Hepatocyte (in vitro differentiated cells): ENCODE measurements at regions not wholly inside any gene's neighbourhood (a gene's known extent, or its start where the extent isn't known, plus 50 kb on each side); places are given as distances from the start of the nearest gene placed in this dataset.

Experiments
- DNase-seq: peaks from one replicate; pipeline ENCODE4 v3.0.0-alpha.2; 2016; ENCODE audit warnings: low spot score
- H2AFZ ChIP-seq: fragments of 200-600 bp; sonication (generic); 2 replicates; pipeline ENCODE4 v1.6.0; 2016; ENCODE audit warnings: antibody characterized with exemption, mild to moderate bottlenecking
- H3K27ac ChIP-seq: fragments of 200-600 bp; sonication (generic); 2 replicates; pipeline ENCODE4 v1.5.1; 2016; ENCODE audit warnings: mild to moderate bottlenecking
- H3K27me3 ChIP-seq: fragments of 200-600 bp; sonication (generic); 2 replicates; pipeline ENCODE4 v1.6.1; 2016
- H3K36me3 ChIP-seq: fragments of 200-600 bp; sonication (generic); replicated peaks from 2 replicates; pipeline ENCODE4 v1.5.1; 2016; ENCODE audit warnings: low read depth; ENCODE audit not compliant: insufficient read depth
- H3K4me1 ChIP-seq: fragments of 200-600 bp; sonication (generic); 2 replicates; pipeline ENCODE4 v1.5.1; 2016; ENCODE audit warnings: mild to moderate bottlenecking, moderate library complexity; ENCODE audit not compliant: insufficient read depth
- H3K4me2 ChIP-seq: fragments of 200-600 bp; sonication (generic); 2 replicates; pipeline ENCODE4 v1.6.0; 2016
- H3K4me3 ChIP-seq: fragments of 200-600 bp; sonication (generic); 2 replicates; pipeline ENCODE4 v1.5.1; 2016; ENCODE audit warnings: mild to moderate bottlenecking
- H3K79me2 ChIP-seq: fragments of 200-600 bp; sonication (generic); 2 replicates; pipeline ENCODE4 v1.6.0; 2017; ENCODE audit warnings: mild to moderate bottlenecking
- H3K9me2 ChIP-seq: fragments of 200-600 bp; sonication (generic); replicated peaks from 2 replicates; pipeline ENCODE4 v1.6.0; 2017; ENCODE audit warnings: mild to moderate bottlenecking; ENCODE audit not compliant: insufficient read depth
- H3K9me3 ChIP-seq: fragments of 200-600 bp; sonication (generic); 2 replicates; pipeline ENCODE4 v1.5.1; 2016; ENCODE audit warnings: low read depth, mild to moderate bottlenecking
- H4K20me1 ChIP-seq: fragments of 200-600 bp; sonication (generic); 2 replicates; pipeline ENCODE4 v1.6.0; 2016; ENCODE audit warnings: mild to moderate bottlenecking; ENCODE audit not compliant: insufficient read depth, poor library complexity, severe bottlenecking
- EZH2 ChIP-seq: fragments of 200-600 bp; sonication (generic); IDR thresholded peaks from 2 replicates; pipeline ENCODE4 v1.6.1; 2016; ENCODE audit warnings: antibody characterized with exemption, mild to moderate bottlenecking, borderline replicate concordance
- EZH2phosphoT487 ChIP-seq: fragments of 200-600 bp; sonication (generic); IDR thresholded peaks from one replicate; pipeline ENCODE4 v1.6.1; 2018; ENCODE audit warnings: antibody characterized with exemption, mild to moderate bottlenecking, low read depth, moderate library complexity; ENCODE audit not compliant: unreplicated experiment, severe bottlenecking
- WGBS: methylation state at CpG from one replicate; pipeline ENCODE4 v1.1.6; 2016; ENCODE audit warnings: low lambda C conversion rate; ENCODE audit errors: missing lambda C conversion rate; 5-methylcytosine and 5-hydroxymethylcytosine counted together
- TF ChIP-seq, protein P1 (sequence below): fragments of 200-600 bp; sonication (generic); IDR thresholded peaks from 2 replicates; pipeline ENCODE4 v1.5.1; 2016; ENCODE audit warnings: antibody characterized with exemption, mild to moderate bottlenecking; ENCODE audit not compliant: poor library complexity

DNA sequence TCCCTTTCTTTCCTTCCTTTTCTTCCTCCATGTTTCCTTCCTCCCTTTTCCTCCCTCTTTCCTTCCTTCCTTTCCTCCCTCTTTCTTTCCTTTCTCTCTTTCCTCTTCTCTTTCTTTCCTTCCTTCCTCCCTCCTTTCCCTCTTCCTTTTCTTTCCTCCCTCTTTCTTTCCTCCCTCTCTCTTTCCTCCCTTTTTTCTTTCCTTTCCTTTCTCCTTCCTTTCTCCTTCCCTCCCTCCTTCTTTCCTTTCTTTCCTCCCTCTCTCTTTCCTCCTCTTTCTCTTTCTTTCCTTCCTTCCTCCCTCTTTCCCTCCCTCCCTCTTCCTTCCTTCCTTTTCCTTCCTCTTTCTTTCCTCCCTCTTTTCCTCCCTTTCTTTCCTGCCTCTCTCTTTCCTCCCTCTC lies 86.3 kb upstream of the FERMT1 start:
- no peak for DNase-seq

DNA sequence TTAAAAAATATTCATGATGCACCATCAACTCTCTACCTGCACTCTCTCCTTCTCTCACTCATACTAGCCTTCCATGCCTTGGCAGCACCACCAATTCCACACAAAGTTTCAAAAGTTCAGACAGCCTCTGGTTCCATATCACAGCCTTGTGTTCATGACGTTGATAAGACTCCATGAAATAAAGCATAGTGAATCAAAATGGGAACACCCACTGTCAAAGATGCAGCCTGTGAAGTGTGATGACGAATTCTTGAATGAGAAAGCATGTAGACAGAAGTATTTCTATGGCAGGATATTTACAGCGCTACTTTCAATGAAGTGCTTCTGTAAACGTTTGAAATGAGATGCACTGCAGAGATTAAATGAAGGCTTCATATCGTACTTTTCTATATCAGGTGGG lies 77.3 kb upstream of the FERMT1 start:
- no peaks in the 10 kb centered on the region for H3K4me1 ChIP-seq
- H4K20me1 ChIP-seq: no peaks in the 10 kb centered on the region
- no peak overlapping the region for H3K4me3 ChIP-seq
- no peaks in the 10 kb centered on the region for H3K79me2 ChIP-seq
- no peaks in the 10 kb centered on the region for H3K9me3 ChIP-seq
- no peaks in the 10 kb centered on the region for H3K9me2 ChIP-seq
- H3K27me3 ChIP-seq: no peaks in the 10 kb centered on the region
- WGBS: 66% methylated on average over 5 of the region's 5 CpGs
- H3K4me2 ChIP-seq: no peak overlapping the region
- no peak for DNase-seq
- H3K36me3 ChIP-seq: no peaks in the 10 kb centered on the region
- H2AFZ ChIP-seq: no peak overlapping the region
- H3K27ac ChIP-seq: no peak overlapping the region
- TF ChIP-seq EZH2phosphoT487 (no peak), EZH2 (no peak)
- TF ChIP-seq, protein P1, sequence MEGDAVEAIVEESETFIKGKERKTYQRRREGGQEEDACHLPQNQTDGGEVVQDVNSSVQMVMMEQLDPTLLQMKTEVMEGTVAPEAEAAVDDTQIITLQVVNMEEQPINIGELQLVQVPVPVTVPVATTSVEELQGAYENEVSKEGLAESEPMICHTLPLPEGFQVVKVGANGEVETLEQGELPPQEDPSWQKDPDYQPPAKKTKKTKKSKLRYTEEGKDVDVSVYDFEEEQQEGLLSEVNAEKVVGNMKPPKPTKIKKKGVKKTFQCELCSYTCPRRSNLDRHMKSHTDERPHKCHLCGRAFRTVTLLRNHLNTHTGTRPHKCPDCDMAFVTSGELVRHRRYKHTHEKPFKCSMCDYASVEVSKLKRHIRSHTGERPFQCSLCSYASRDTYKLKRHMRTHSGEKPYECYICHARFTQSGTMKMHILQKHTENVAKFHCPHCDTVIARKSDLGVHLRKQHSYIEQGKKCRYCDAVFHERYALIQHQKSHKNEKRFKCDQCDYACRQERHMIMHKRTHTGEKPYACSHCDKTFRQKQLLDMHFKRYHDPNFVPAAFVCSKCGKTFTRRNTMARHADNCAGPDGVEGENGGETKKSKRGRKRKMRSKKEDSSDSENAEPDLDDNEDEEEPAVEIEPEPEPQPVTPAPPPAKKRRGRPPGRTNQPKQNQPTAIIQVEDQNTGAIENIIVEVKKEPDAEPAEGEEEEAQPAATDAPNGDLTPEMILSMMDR: no peak

More for the DNA sequence above, 86.3 kb upstream of the FERMT1 start:
- Histone ChIP-seq H4K20me1 (no peaks in the 10 kb centered on the region), H3K27ac (no peak overlapping the region), H3K4me1 (no peaks in the 10 kb centered on the region), H2AFZ (no peak overlapping the region), H3K4me2 (no peak overlapping the region), H3K79me2 (no peaks in the 10 kb centered on the region), H3K9me2 (no peaks in the 10 kb centered on the region), H3K36me3 (no peaks in the 10 kb centered on the region), H3K9me3 (no peaks in the 10 kb centered on the region), H3K27me3 (no peaks in the 10 kb centered on the region), H3K4me3 (no peak overlapping the region)
- TF ChIP-seq EZH2: no peak
- TF ChIP-seq, protein P1: no peak
- TF ChIP-seq EZH2phosphoT487: no peak

DNA sequence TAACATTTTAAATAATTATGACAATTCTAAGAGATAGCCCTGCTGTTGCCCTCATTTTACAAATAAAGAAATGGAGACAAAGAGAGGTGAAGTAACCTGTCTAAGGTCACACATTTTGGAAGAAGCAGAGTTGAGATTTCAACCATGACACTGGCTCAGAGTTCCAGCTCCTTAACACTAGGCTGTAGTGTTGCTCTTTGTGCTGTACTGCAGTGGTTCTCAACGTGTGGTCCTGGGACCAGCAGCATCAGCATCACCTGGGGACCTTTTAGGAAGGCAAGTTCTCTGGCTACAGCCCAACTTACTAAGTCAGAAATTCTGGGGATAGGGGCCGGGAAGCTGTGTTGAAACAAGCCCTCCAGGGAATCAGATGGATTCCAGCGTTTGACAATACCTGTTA lies 62.4 kb upstream of the FERMT1 start:
- no peak overlapping the region for H3K27ac ChIP-seq
- peaks cover 4% of the 10 kb centered on the region for H3K4me1 ChIP-seq
- TF ChIP-seq EZH2: no peak
- TF ChIP-seq, protein P1: peak; percentile 40
- no peak for TF ChIP-seq EZH2phosphoT487
- H3K9me2 ChIP-seq: no peaks in the 10 kb centered on the region
- DNase-seq: peak; percentile 11
- H3K36me3 ChIP-seq: no peaks in the 10 kb centered on the region
- H3K4me2 ChIP-seq: no peak overlapping the region
- WGBS: 41% methylated on average over 3 of the region's 3 CpGs
- no peaks in the 10 kb centered on the region for H3K27me3 ChIP-seq
- H4K20me1 ChIP-seq: no peaks in the 10 kb centered on the region
- no peak overlapping the region for H2AFZ ChIP-seq
- H3K79me2 ChIP-seq: no peaks in the 10 kb centered on the region
- no peaks in the 10 kb centered on the region for H3K9me3 ChIP-seq
- no peak overlapping the region for H3K4me3 ChIP-seq

DNA sequence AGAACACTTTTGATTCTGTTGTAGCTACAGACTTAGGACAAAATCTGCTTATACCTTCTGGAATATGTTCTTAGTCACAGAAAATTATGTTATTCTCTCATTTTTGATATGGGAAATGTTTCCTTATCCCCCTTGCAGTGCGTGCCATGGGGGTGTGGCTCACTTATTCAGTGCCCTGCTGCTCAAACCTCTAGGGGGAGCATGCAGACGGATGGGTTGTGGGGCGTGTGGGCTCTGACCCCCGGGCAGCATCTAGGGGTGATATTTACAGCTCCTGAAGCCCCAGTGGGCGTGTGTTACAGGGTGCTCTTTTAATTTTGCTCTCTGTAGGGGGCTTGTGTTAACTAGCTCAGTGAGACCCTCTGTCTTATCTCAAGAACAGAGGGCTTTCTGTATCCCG lies 61.3 kb upstream of the FERMT1 start:
- Histone ChIP-seq H3K36me3 (no peaks in the 10 kb centered on the region), H3K79me2 (no peaks in the 10 kb centered on the region), H3K9me3 (no peaks in the 10 kb centered on the region), H3K9me2 (no peaks in the 10 kb centered on the region), H3K4me3 (no peak overlapping the region), H3K4me2 (no peak overlapping the region), H4K20me1 (no peaks in the 10 kb centered on the region), H3K4me1 (peaks cover 4% of the 10 kb centered on the region), H2AFZ (no peak overlapping the region), H3K27ac (no peak overlapping the region), H3K27me3 (no peaks in the 10 kb centered on the region)
- 79% methylated on average over 6 of the region's 6 CpGs for WGBS
- no peak for DNase-seq
- TF ChIP-seq EZH2 (no peak), EZH2phosphoT487 (no peak)
- TF ChIP-seq, protein P1: no peak
